GM19238 (cell line): ENCODE measurements at regions not wholly inside any gene's neighbourhood (a gene's known extent, or its start where the extent isn't known, plus 50 kb on each side); places are given as distances from the start of the nearest gene placed in this dataset.

Experiments
- DNase-seq: peaks from one replicate; pipeline ENCODE4 v3.0.0; 2011; ENCODE audit warnings: low spot score; ENCODE audit not compliant: insufficient read length

- DNase-seq, result no peak
These were observed 120.8 kb upstream of the ARHGAP20 start for GRCh38 chr11:110833033-110833484.

GRCh38 chr11:110832539-110832938 lies 120.3 kb upstream of the ARHGAP20 start:
- DNase-seq, result no peak

- DNase-seq, result no peak
These were observed 119.8 kb upstream of the ARHGAP20 start for GRCh38 chr11:110832080-110832479.

GRCh38 chr11:110830747-110831146 lies 118.5 kb upstream of the ARHGAP20 start:
- DNase-seq, result no peak

- no peak for DNase-seq
These were observed 118.1 kb upstream of the ARHGAP20 start for GRCh38 chr11:110830344-110830743.

- no peak for DNase-seq
These were observed 117.6 kb upstream of the ARHGAP20 start for GRCh38 chr11:110829873-110830272.

GRCh38 chr11:110828086-110828485 lies 115.8 kb upstream of the ARHGAP20 start:
- no peak for DNase-seq

- DNase-seq, result no peak
These were observed 115.0 kb upstream of the ARHGAP20 start for GRCh38 chr11:110827276-110827675.

- DNase-seq, result no peak
These were observed 112.8 kb upstream of the ARHGAP20 start for GRCh38 chr11:110824912-110825620.

GRCh38 chr11:110818032-110818687 lies 105.9 kb upstream of the ARHGAP20 start:
- no peak for DNase-seq

GRCh38 chr11:110812086-110812733 lies 100.0 kb upstream of the ARHGAP20 start:
- no peak for DNase-seq

GRCh38 chr11:110809417-110810199 lies 97.4 kb upstream of the ARHGAP20 start:
- DNase-seq, result no peak

GRCh38 chr11:110808248-110808647 lies 96.0 kb upstream of the ARHGAP20 start:
- DNase-seq, result no peak

- no peak for DNase-seq
These were observed 95.6 kb upstream of the ARHGAP20 start for GRCh38 chr11:110807801-110808200.

- no peak for DNase-seq
These were observed 93.5 kb upstream of the ARHGAP20 start for GRCh38 chr11:110805756-110806155.

GRCh38 chr11:110802162-110802561 lies 89.9 kb upstream of the ARHGAP20 start:
- no peak for DNase-seq

- no peak for DNase-seq
These were observed 89.1 kb upstream of the ARHGAP20 start for GRCh38 chr11:110801328-110801727.

GRCh38 chr11:110798201-110798900 lies 86.1 kb upstream of the ARHGAP20 start:
- DNase-seq, result no peak

- peak; percentile 18 for DNase-seq
These were observed 85.2 kb upstream of the ARHGAP20 start for GRCh38 chr11:110797453-110797852.

- DNase-seq, result no peak
These were observed 82.9 kb upstream of the ARHGAP20 start for GRCh38 chr11:110795112-110795624.

GRCh38 chr11:110793556-110793955 lies 81.3 kb upstream of the ARHGAP20 start:
- DNase-seq, result no peak
